Activated CD4-positive, CD25-positive, alpha-beta regulatory T cell treated with anti-CD3 and anti-CD28 coated beads, Interleukin-2, amount 50 U/mL, for 24 hours (primary cell): ENCODE measurements at regions not wholly inside any gene's neighbourhood (a gene's known extent, or its start where the extent isn't known, plus 50 kb on each side); places are given as distances from the start of the nearest gene placed in this dataset.
"Not testable (repeated sequence)": the region's sequence is repeated elsewhere in the genome, so short reads cannot be mapped to it uniquely, and the experiment has no call there.

ENCODE experiments used
- ATAC-seq, 2 donors: fragments of 150-1000 bp; cut with Tn5 transposase; one replicate each; pipeline ENCODE4 v1.10.0; 2021; ENCODE audit warnings: mild to moderate bottlenecking in 1 of 2, moderate library complexity in 1 of 2

GRCh38 chr5:124873188-124873587, 126.7 kb upstream of the ZNF608 start:
- no peak for ATAC-seq

GRCh38 chr5:124873713-124874112, 127.3 kb upstream of the ZNF608 start:
- no peak for ATAC-seq

GRCh38 chr5:124876566-124876965, 130.1 kb upstream of the ZNF608 start:
- no peak for ATAC-seq

GRCh38 chr5:124876983-124877382, 130.5 kb upstream of the ZNF608 start:
- no peak for ATAC-seq

GRCh38 chr5:124877501-124878146, 131.2 kb upstream of the ZNF608 start:
- ATAC-seq, result no peak

- ATAC-seq, result no peak
Measured at GRCh38 chr5:124878583-124879342, 132.3 kb upstream of the ZNF608 start.

GRCh38 chr5:124880903-124881697, 134.7 kb upstream of the ZNF608 start:
- ATAC-seq, result no peak

GRCh38 chr5:124883681-124884080, 137.2 kb upstream of the ZNF608 start:
- no peak for ATAC-seq

- no peak for ATAC-seq
Measured at GRCh38 chr5:124884114-124884513, 137.7 kb upstream of the ZNF608 start.

GRCh38 chr5:124885490-124885889, 139.1 kb upstream of the ZNF608 start:
- no peak for ATAC-seq

GRCh38 chr5:124887223-124887622, 140.8 kb upstream of the ZNF608 start:
- ATAC-seq, result no peak

- ATAC-seq, result no peak
Measured at GRCh38 chr5:124888050-124888506, 141.6 kb upstream of the ZNF608 start.

- ATAC-seq, result no peak
Measured at GRCh38 chr5:124888622-124889485, 142.4 kb upstream of the ZNF608 start.

GRCh38 chr5:124889486-124889825, 143.0 kb upstream of the ZNF608 start:
- no peak for ATAC-seq

- ATAC-seq, result no peak
Measured at GRCh38 chr5:124889850-124890249, 143.4 kb upstream of the ZNF608 start.

- ATAC-seq, result not testable (repeated sequence)
Measured at GRCh38 chr5:124890442-124890841, 144.0 kb upstream of the ZNF608 start.

- ATAC-seq, result no peak
Measured at GRCh38 chr5:124891179-124891578, 144.7 kb upstream of the ZNF608 start.

- no peak for ATAC-seq
Measured at GRCh38 chr5:124892185-124892848, 145.9 kb upstream of the ZNF608 start.

- ATAC-seq, result no peak
Measured at GRCh38 chr5:124894541-124894940, 148.1 kb upstream of the ZNF608 start.

- ATAC-seq, result no peak
Measured at GRCh38 chr5:124895236-124895635, 148.8 kb upstream of the ZNF608 start.

GRCh38 chr5:124901081-124901480, 154.6 kb upstream of the ZNF608 start:
- ATAC-seq, result no peak
